ENCODE measurements at regions not wholly inside any gene's neighbourhood (a gene's known extent, or its start where the extent isn't known, plus 50 kb on each side); places are given as distances from the start of the nearest gene placed in this dataset.

DNA sequence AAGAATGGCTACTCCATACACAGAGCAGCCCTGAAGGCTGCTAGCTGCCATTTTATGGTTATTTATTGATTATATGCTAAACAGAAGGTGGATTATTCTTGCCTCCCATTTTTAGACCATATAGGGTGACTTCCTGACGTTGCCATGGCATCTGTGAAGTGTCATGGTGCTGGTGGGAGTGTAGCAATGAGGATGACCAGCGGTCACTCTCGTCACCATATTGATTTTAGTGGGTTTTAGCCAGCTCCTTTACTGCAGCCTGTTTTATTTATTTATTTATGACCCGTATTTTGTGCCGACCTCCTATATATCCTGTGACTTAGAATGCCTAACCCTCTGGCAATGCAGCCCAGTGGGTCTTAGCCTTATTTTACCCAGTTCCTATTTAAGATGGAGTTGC lies 553.9 kb downstream of the TNS1 start:
- DNase-seq (ENCODE audit: insufficient read length, low spot score) = no peak
- no peak for TF ChIP-seq CTCF (IDR thresholded peaks at IDR 0.05; ENCODE audit: insufficient read depth, missing control alignments)
- no peak for FAIRE-seq

DNA sequence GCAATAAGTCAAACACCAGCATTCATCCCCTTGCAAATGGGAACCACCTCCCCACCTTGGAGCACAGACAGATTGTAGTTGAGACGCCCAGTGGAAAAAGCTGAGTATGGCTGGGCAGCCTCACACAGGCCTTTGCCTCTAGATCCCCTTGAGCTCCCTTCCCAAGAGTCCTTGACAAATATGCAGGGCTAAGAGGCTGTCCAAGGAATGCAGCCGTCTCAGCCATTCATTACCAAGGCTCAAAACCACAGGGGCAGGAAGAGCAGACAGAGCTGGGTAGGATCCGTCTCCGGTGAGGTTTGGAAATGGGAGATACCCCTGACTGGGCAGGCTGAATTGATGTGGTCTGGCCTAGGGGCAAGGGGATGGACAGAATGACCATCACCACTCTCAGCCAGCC lies 557.1 kb downstream of the TNS1 start:
- DNase-seq (ENCODE audit: insufficient read length, low spot score) (no peak), FAIRE-seq (no peak)
- no peak for TF ChIP-seq CTCF (IDR thresholded peaks at IDR 0.05; ENCODE audit: insufficient read depth, missing control alignments)

DNA sequence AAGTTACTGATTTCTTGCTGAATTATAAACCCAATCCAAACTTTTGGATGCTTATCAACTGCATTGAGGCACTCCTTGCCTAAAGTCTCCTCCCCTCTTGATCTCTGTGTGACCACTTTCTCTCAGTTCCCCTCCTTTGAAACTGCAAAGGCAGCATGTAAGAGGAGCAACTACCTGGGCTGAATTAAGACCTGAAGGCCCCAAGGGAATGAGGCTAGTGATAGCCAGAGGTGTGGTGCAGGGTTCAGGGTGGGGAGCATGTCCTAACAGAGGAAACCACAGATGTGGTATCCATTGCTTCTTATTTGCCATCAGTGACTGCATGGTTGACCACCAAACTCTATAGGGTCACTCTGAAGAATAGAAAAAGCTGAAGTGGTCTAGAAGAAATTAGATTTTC lies 557.9 kb downstream of the TNS1 start:
- no peak for DNase-seq (ENCODE audit: insufficient read length, low spot score)
- TF ChIP-seq CTCF (IDR thresholded peaks at IDR 0.05; ENCODE audit: insufficient read depth, missing control alignments) = no peak
- FAIRE-seq = no peak

- no peak for FAIRE-seq
These were observed 558.3 kb downstream of the TNS1 start for GRCh38 chr2:217444509-217444908.

GRCh38 chr2:217443601-217444000 lies 559.2 kb downstream of the TNS1 start:
- TF ChIP-seq CTCF (IDR thresholded peaks at IDR 0.05; ENCODE audit: insufficient read depth, missing control alignments) = no peak
- no peak for FAIRE-seq
- no peak for DNase-seq (ENCODE audit: insufficient read length, low spot score)

More at GRCh38 chr2:217444509-217444908, 558.3 kb downstream of the TNS1 start:
- TF ChIP-seq CTCF (IDR thresholded peaks at IDR 0.05; ENCODE audit: insufficient read depth, missing control alignments) = no peak
- no peak for DNase-seq (ENCODE audit: insufficient read length, low spot score)

- FAIRE-seq = no peak
- no peak for TF ChIP-seq CTCF (IDR thresholded peaks at IDR 0.05; ENCODE audit: insufficient read depth, missing control alignments)
- DNase-seq (ENCODE audit: insufficient read length, low spot score) = no peak
These were observed 562.8 kb downstream of the TNS1 start for GRCh38 chr2:217440000-217440399.

GRCh38 chr2:217438821-217439220 lies 564.0 kb downstream of the TNS1 start:
- FAIRE-seq = no peak
- TF ChIP-seq CTCF (IDR thresholded peaks at IDR 0.05; ENCODE audit: insufficient read depth, missing control alignments) = no peak
- DNase-seq (ENCODE audit: insufficient read length, low spot score) = no peak
